Breast epithelium (tissue), 4 donors: ENCODE measurements at regions not wholly inside any gene's neighbourhood (a gene's known extent, or its start where the extent isn't known, plus 50 kb on each side); places are given as distances from the start of the nearest gene placed in this dataset.
A peak's percentile ranks its signal among the peaks of the same experiment; 100 is the strongest.

Experiments
- DNase-seq, 2 donors: peaks; one replicate each; pipeline ENCODE4 v3.0.0-alpha.2; 2019; ENCODE audit warnings: low spot score in 2 of 2
- H3K27ac ChIP-seq, 2 donors: fragments of 200-600 bp; sonication (generic) in 1 of 2; one replicate each; pipeline ENCODE4 v1.5.1; 2016 to 2019; ENCODE audit warnings: mild to moderate bottlenecking in 1 of 2
- H3K27me3 ChIP-seq, 2 donors: fragments of 200-600 bp; sonication (generic) in 1 of 2; one replicate each; pipeline versions ENCODE4 v1.5.1 to v1.6.0; 2017 to 2019; ENCODE audit warnings: control low read depth in 1 of 2, mild to moderate bottlenecking in 1 of 2
- H3K36me3 ChIP-seq: fragments of 200-600 bp; one replicate; pipeline ENCODE4 v1.5.1; 2019
- H3K4me1 ChIP-seq, 2 donors: fragments of 200-600 bp; sonication (generic); one replicate each; pipeline ENCODE4 v1.5.1; 2016 to 2019; ENCODE audit warnings: control low read depth in 1 of 2
- H3K4me3 ChIP-seq, 3 donors: fragments of 200-600 bp; sonication (generic); 1 replicate in 2 of 3; 2 replicates in 1 of 3; pipeline ENCODE4 v1.5.1; 2016 to 2019; ENCODE audit warnings: mild to moderate bottlenecking in 3 of 3, moderate library complexity in 2 of 3
- H3K9me3 ChIP-seq, 2 donors: fragments of 200-600 bp; sonication (generic) in 1 of 2; one replicate each; pipeline ENCODE4 v1.5.1; 2016 to 2019; ENCODE audit warnings: control low read depth in 1 of 2
- CTCF ChIP-seq, 3 donors: fragments of 450-650 bp; IDR thresholded peaks; one replicate each; pipeline ENCODE4 v1.5.1; 2016 to 2017; ENCODE audit warnings: antibody characterized with exemption in 3 of 3, mild to moderate bottlenecking in 3 of 3, moderate library complexity in 3 of 3
- POLR2A ChIP-seq: fragments of 450-650 bp; IDR thresholded peaks from one replicate; pipeline ENCODE4 v1.6.1; 2016; ENCODE audit warnings: antibody characterized with exemption, mild to moderate bottlenecking, moderate library complexity
- POLR2AphosphoS5 ChIP-seq, 3 donors: sonication (generic); formaldehyde crosslinking; IDR thresholded peaks; one replicate each; pipeline ENCODE4 v1.6.1; 2017; ENCODE audit warnings: antibody characterized with exemption in 3 of 3
- intact Hi-C: fragments of 100-400 bp; cut with DNase I; formaldehyde crosslinking; loops from one replicate; pipeline ENCODE4 v1.15.1; 2023; ENCODE audit warnings: low total_unique reads

- H3K27ac ChIP-seq, result no peak overlapping the region
Observed at GRCh38 chr2:171253279-171253678, 92.6 kb upstream of the TLK1 start.

DNA sequence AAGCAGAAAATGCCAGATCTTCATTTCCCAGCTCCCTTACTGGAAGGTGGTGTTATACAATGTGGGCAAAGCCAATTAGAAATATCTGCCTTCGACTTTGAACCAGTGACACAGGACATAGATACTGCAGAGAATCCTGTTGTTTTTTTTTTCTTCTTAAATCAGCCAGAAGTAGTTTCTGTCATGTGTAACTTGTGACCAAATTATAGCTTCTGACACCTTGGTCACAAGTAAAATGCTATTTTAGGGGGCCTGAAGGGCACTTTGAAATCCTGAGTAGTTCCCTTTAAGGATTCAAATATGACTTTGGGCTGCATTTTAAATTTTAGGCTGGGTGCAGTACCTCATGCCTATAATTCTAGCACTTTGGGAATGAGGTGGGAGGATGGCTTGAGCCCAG lies 89.0 kb upstream of the TLK1 start:
- intact Hi-C loops, result no loop called here
- DNase-seq, result no peak
- TF ChIP-seq CTCF (IDR thresholded peaks at IDR 0.05), result no peak
- no peak for TF ChIP-seq POLR2AphosphoS5 (IDR thresholded peaks at IDR 0.05)
- no peak for TF ChIP-seq POLR2A

More at GRCh38 chr2:171253279-171253678, 92.6 kb upstream of the TLK1 start:
- intact Hi-C loops, result no loop called here
- no peaks in the 10 kb centered on the region for H3K4me1 ChIP-seq
- H3K9me3 ChIP-seq, result peaks cover 0 to 8% of the 10 kb centered on the region in 2 donors
- no peaks in the 10 kb centered on the region for H3K36me3 ChIP-seq
- DNase-seq, result no peak
- H3K27me3 ChIP-seq, result no peaks in the 10 kb centered on the region
- TF ChIP-seq POLR2AphosphoS5 (IDR thresholded peaks at IDR 0.05) (no peak), CTCF (IDR thresholded peaks at IDR 0.05) (no peak), POLR2A (no peak)
- no peak overlapping the region for H3K4me3 ChIP-seq

GRCh38 chr2:171247741-171248662 lies 87.3 kb upstream of the TLK1 start:
- Histone ChIP-seq H3K36me3 (no peaks in the 10 kb centered on the region), H3K9me3 (peaks cover 8 to 10% of the 10 kb centered on the region in 2 donors), H3K4me1 (no peaks in the 10 kb centered on the region), H3K27ac (no peak overlapping the region), H3K27me3 (no peaks in the 10 kb centered on the region), H3K4me3 (no peak overlapping the region)
- DNase-seq, result no peak
- intact Hi-C loops, result no loop called here
- no peak for TF ChIP-seq CTCF (IDR thresholded peaks at IDR 0.05)
- TF ChIP-seq POLR2AphosphoS5 (IDR thresholded peaks at IDR 0.05), result no peak

More for the DNA sequence above, 89.0 kb upstream of the TLK1 start:
- no peak overlapping the region for H3K27ac ChIP-seq
- no peak overlapping the region for H3K4me3 ChIP-seq
- H3K27me3 ChIP-seq, result no peaks in the 10 kb centered on the region
- peaks cover 10% of the 10 kb centered on the region in 2 donors for H3K9me3 ChIP-seq
- H3K36me3 ChIP-seq, result no peaks in the 10 kb centered on the region
- no peaks in the 10 kb centered on the region for H3K4me1 ChIP-seq

DNA sequence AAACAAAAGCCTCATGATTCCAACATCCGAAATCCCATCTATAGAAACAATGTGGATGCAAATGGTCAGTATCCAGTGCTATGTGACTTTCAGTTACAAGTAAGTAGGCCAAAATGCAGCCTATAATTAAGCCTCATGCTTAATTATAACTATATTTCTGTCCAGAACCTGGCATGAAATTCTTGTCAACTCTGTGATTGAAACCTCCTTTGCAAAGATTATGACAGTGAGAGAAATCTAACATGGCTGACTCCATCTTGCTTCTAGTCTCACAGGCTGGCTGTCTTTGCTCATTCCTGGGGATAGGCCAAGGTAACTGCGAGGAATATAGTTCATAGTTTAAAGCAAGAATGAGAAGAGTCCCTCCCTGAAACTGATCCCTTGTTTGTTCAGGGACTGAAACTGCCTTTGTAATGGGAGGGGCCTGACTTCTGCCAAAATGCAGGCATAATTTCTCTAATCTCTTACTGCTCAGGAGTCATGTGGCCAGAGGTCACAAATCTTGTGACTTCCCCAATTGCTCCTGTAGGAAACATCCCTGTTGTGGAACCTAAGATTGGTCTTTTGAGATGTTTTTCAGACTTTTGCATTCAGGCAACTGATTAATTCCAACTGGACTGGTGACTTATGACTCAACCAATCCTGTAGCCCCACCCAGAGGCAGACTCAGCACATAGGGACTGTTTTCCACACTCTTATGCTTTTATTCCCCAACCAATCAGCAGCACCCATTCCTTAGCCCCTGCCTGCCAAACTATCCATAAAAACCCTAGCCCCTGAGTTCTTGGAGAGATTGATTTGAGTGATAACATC lies 84.5 kb upstream of the TLK1 start:
- no peak for TF ChIP-seq POLR2AphosphoS5 (IDR thresholded peaks at IDR 0.05)
- TF ChIP-seq CTCF (IDR thresholded peaks at IDR 0.05), result no peak
- no peak for TF ChIP-seq POLR2A

More for the DNA sequence above, 84.5 kb upstream of the TLK1 start:
- H3K27ac ChIP-seq, result peak overlapping the region in 1 of 2 donors; percentile 12
- H3K9me3 ChIP-seq, result peaks cover 8 to 10% of the 10 kb centered on the region in 2 donors
- no peak overlapping the region for H3K4me3 ChIP-seq
- no peaks in the 10 kb centered on the region for H3K27me3 ChIP-seq
- DNase-seq, result no peak
- intact Hi-C loops, result no loop called here
- no peaks in the 10 kb centered on the region for H3K36me3 ChIP-seq
- H3K4me1 ChIP-seq, result no peaks in the 10 kb centered on the region
